CD4-positive, alpha-beta T cell treated with Interleukin-4 for 4 hours (primary cell): ENCODE measurements at regions not wholly inside any gene's neighbourhood (a gene's known extent, or its start where the extent isn't known, plus 50 kb on each side); places are given as distances from the start of the nearest gene placed in this dataset.
"Not testable (repeated sequence)": the region's sequence is repeated elsewhere in the genome, so short reads cannot be mapped to it uniquely, and the experiment has no call there.

Source experiments
- DNase-seq: peaks from one replicate; pipeline ENCODE4 v3.0.0-alpha.2; 2020

DNA sequence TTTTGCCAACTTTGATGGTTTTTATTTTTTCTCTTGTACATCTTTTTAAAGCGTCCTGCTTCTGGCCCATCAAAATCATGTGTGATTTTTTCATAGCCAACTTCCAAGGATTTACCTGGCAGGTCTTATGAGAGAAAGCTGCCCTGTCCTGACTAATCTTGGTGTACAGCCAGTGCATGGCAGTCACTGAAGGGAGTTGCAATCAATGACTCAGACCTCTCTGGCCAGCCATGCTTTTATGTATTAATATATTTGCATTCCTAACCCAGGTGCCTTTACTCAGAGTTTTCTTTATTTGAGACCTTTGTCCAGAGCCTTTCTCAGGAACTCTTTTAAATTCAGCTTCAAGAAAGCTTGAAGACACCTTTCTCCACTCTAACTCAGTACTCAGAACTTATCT, 691.5 kb upstream of the HTR2C start:
- no peak for DNase-seq

DNA sequence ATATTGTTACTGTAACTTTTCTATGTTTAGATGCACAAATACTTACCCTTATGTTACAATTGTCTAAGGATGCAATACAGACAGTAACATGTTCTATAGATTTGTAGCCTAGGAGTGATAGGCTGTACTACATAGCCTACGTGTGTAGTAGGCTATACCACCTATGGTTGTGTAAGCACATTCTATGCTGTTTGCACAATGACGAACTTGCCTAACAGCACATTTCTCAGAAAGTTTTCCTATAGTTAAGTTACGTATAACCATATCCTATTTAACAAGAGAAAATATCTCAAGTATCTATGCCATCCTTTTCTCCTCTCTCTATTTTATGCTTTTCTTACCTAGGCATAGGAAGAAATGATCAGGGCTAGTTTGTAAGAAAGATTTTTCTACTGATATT, 710.8 kb upstream of the HTR2C start:
- DNase-seq = no peak

DNA sequence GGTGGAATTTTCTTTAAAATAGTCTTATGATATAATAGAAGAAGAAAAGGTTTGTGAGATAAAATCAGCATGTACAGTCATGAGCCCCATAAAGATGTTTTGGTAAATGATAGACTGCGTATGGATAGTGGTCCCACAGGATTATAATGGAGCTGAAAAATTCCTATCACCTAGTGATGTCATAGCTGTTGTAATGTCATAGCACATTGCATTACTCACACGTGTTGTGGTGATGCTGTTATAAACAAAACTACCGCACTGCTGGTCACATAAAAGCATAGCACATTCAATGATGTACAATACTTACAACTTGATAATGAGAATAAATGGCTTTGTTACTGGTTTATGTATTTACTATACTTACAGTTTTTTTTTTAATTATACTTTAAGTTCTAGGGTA, 715.2 kb upstream of the HTR2C start:
- no peak for DNase-seq

DNA sequence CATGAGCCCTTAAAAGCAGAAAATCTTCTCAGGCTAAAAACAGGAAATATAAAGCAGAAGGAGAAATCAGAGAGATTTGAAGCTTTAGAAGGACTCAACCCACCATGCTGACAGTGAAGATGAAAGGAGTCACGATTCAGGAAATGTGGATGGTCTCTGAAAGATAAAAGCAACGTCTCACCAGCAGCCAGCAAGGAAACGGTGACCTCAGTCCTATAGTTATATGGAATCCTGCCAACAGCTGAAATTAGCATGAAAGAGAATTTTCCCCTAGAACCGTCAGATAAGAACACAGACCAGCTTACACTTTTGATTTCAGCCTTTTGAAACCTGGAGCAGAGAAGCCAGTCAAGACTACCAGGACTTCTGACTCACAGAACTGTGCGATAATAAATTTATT, 715.7 kb upstream of the HTR2C start:
- DNase-seq = no peak

DNA sequence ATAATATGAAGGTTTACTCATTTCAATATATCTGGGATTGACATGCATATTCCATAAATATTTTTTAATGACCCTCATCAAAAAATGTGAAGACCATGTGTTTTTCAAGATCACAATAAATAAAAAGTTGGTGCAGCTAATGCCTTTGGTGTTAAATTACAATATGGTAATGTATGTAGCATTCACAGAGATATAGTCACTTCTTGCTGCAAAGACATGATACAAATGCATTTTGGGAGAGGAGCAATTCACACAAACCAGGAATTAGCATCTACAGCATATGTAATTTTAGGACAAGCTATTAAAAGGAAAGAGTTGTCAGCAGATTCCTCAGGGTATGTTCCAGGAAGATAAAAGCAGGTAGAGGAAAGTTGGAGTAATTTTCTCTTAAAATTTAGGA, 734.5 kb upstream of the HTR2C start:
- DNase-seq = no peak

DNA sequence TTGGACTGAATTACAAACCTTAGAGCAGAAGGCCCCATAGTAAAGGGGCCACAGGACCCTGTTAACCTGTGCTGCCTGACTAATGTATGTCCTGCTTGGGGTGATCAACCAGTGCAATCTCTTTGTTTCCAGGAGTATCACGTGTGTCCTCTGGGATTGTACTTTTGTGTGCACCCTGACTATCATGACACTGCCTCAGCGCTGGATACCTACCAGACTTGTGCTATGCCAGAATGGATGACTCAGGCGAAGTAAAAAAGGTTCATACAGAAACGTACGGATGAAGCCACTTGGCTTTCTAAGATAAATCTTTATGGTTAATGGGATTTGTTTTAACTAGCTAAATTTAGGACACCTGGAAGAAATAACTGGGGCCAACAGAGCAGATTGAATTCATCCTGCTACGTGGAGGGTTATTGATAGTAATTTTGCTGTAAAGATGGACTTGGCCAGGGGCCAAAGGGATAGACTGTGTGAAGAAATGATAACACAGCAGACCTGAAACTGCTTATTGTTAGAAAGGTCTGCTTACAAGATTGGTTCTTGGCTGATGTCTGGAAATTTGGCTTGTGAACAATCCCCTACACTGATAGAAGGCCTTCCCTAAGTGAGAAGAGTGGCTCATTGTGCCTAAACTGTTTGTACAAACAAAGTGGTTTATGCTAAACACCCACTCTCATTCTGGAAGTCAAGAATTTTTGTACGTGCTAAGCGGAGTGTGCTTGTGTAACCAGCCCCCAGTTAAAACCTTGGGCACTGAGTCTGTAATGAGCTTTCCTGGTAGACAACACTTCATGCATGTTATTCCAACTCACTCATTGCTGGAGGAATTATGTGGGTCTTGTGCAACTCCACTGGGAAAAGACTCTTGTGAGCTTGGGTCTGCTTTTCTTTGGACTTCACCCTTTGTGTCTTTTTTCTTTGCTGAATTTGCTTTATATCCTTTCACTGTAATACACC, 750.5 kb upstream of the HTR2C start:
- no peak for DNase-seq

DNA sequence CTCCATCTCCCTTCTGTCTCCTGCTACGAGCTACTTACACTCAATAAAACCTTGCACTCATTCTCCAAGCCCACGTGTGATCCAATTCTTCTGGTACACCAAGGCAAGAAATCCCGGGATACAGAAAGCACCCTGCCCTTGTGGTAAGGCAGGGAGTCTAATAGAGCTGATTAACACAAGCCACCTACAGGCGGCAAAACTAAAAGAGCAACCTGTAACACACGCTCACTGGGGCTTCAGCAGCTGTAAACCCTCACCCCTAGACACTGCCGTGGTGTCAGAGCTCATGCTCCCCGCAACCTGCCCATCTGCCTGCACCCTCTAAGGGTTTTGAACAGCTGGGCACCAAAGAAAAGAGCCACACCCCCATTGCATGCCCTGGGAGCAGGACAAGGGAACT, 755.4 kb upstream of the HTR2C start:
- no peak for DNase-seq

DNA sequence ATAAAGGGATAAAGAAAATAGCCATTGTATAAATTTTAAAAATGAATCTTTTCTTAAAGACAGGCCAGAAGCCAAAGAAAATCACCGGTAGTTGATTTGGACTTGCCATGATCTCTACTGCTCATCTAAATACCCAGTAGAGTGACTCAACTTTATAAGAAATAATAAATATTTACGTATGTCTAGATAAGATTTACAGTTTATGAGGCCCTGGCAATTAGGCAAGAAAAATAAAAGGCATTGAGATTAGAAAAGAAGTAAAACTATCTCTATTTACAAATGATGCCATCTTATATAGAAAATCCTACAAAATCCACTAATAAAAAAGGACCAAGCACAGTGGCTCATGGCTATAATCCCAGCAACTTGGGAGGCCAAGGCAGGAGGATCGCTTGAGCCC, 765.5 kb upstream of the HTR2C start:
- no peak for DNase-seq

DNA sequence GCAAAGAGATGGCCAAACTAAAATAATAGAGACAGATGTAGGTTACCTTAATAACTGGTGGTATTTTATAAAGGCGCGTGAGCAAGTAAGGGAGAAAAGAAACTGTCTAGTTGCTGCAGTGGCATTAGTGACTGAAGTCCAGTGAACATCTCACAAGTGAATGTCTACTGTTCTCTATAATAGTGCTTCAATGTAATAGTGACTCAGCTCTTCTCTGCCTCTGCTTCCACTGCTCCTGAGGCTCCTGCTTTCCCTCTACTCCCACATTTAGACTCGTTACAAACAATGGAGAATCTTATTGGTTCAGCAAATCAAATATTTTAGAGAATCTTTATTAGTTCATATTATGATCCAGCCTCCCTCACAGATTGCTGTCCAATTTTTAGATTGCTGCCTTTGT, 779.1 kb upstream of the HTR2C start:
- DNase-seq = no peak

DNA sequence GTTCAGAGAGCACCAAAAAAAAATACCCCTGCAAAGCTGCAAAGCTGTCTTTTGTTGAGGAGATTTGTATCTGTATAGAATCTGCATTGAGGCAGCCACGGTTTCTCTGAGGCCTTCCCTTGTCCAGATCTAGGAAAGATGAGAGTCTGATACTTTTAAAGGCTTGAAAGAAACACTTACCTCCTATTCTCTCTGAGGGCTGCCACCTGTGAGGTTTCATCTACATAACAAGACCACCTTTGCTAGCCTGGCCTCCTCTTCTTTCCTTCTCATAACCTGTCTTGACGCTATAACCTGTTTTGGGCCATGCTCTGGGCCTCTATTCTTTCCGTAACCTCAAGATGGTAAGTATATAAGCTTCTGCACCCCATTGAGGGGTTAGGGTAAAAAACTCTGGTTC, 779.6 kb upstream of the HTR2C start:
- DNase-seq = no peak

DNA sequence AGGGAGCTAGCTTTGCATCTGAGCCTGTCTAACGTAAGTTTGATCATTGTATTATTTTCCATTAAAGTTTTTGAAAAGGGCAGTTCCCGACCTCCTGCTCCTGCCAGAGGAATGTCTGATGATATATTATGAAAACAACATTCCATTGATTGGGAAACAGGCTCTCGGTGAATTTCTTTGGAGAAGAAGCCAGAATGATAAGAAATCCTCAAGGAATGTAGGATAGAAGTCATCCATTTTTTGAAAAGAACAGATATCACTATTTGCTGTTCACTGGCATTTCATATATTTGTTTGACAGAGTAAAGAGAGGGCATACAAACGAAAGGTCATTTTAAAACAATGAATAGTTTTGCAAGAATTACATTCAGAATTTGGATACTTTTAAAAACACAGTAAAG, 781.0 kb upstream of the HTR2C start:
- DNase-seq = no peak

DNA sequence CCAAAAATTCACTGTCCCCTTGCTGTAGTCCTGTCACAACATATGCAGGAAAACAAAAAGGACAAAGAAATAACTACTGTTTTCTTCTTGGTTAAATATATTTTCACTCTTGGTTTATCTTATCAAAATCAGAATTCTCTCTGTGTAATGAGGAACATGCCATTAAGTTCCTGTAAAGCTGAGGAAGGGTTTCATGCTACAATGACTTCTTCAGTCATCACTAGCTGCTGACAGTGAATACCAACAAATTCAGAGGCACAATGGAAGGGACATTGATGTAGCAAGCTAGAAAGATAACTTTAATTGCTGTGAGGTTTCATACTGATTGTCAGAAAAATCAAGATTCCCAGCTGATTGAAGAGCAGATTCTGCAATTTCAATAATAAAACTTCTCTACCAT, 782.9 kb upstream of the HTR2C start:
- no peak for DNase-seq

DNA sequence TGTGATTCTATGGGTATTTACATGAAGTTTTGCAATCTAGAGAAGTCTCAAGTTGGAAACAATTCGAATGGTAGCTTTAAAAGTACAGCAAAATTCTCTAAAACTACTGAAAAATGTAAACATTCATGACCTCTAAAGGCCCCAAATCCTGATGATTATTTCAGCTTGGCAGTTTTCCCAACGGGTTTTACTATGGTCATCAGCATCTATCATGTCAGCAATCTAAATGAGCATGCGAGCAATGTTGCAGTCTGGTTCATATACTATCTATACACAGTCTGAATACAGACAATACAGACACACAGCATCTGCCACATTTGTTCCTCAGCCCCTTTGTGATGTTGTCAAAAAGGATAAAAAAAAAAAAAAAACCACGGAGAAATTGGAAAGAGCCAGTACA, 790.3 kb upstream of the HTR2C start:
- no peak for DNase-seq

DNA sequence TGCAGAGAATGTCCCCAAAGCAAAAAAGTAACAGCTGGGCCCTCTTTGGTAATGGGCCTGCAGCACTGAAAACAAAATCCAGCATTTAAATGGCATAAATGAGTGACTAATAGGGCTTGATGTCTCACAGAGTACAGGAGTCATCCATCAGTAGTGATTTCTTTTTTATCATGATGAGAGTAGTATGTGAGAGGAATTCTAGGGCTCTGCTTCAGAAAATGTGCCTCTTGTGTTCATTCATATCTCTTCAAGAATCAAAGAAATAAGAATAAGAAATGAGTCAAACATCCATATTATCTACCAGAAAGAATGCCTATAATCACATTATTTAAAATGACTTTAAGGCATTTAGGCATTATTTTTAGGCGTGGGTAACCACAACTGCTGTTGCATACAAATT, 792.9 kb upstream of the HTR2C start:
- no peak for DNase-seq

DNA sequence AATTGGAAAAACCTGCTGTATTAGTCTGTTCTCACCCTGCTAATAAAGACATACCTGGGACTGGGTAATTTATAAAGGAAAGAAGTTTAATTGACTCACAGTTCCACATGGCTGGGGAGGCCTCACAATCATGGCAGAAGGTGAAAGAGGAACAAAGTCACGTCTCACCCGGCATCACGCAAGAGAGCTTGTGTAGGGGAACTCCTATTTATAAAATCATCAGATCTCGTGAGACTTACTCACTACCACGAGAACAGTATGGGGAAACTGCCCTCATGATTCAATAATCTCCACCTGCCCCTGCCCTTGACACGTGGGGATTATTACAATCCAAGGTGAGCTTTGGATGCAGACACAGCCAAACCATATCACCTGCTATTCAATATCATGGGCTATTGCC, 799.1 kb upstream of the HTR2C start:
- DNase-seq = not testable (repeated sequence)

DNA sequence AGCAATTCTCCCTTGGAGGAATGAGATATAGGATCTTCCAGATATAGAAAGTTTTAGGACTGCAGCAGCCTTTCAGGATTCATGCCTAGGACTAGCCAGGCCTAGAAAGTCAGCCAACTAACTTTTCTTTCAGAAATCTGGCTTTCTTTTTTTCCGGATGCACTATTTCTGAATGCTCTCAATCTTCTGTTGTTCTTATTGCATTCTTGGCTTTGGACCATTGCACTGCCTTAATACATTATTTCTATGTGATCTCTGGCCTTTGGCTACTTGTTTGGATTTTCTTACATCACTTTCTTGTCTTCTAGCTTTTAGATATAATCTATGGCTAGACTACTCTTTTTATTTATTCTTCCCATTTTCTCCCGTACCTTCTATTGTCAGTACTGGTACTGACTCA, 813.1 kb upstream of the HTR2C start:
- no peak for DNase-seq

DNA sequence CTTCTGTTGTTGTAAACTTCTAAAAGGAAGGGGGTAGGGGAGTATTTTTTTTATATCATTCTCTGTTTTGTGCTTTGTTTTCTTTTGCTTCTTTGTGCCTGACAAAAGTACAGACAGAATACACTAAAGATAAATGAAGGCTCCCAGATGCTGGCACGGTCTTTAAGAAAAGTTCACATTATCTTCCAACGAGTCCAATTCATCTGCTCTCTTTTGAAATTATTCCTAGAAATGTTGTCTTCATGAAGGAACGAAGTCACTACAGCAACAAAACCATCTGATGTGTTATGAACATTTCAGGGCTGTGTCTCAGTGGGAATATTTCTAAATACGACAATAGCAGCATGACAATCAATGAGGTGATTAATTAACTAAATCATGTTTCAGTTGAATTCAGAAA, 813.8 kb upstream of the HTR2C start:
- DNase-seq = no peak

DNA sequence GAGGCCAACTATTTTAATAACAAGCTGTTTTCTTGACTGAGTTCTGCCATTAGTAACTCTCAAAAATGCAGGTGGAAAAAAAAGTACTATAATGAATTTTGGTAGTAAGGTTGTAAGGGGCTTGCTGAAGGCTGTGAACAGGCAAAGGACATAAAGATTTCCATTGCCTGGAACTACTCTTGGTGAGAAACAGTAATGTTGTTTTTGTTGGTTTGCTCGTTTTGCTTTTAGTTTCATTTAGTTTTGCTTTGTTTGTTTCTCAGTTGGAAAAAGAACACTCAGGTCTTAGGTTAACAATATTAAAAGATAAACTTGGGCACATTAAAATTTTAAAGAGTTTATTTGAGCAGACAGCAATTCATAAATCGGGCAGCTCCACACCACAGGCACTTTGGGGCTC, 824.5 kb upstream of the HTR2C start:
- DNase-seq = no peak

DNA sequence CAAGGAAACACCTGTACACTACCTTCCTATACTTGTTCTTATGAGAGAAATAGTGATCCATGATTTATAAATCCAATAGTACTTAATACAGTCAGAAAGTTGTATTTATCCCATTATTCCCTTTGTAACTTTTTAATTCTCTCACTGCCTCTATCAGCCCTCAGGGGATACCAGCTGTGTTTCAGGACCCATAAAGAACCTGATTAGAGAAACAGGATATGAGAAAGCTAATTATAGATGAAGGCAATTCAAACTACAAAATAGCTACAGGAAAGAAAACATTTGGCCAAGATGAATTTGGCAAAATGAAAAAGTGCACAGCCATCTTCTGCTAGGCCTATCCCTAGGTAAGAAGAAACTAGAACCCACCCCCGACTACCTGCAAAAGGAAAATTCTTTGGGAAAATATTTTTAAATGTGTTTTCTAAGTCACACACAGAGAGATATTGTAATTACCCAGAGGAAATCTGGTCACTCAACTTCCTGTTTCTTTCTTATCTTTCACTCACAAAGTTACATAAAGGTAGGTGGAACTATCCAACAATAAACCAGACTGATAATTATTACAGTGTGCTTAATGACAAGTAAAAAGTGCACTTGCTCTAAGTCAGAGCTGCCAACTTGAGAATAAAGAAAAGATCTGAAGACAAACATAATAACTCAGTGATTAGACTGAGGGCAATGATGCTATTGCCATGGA, 836.5 kb upstream of the HTR2C start:
- DNase-seq = no peak

DNA sequence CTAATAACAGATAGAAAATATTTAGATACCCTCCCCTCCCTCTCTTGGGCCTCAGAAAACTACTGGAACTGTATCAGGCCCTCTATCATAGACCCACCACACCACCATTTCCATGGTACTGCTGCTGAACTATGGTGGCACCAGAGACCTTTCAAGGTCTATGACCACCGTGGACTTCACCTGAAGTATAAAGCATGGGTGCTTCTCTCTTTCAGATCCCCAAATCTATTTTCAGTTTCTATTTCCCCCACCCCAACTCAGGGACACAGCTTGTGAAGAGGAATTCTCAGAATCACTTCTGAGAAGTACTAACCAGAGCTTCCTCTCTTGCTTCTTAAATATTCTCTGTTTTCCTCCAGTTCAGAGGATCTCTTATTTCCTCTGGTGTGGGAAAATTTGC, 840.8 kb upstream of the HTR2C start:
- no peak for DNase-seq

DNA sequence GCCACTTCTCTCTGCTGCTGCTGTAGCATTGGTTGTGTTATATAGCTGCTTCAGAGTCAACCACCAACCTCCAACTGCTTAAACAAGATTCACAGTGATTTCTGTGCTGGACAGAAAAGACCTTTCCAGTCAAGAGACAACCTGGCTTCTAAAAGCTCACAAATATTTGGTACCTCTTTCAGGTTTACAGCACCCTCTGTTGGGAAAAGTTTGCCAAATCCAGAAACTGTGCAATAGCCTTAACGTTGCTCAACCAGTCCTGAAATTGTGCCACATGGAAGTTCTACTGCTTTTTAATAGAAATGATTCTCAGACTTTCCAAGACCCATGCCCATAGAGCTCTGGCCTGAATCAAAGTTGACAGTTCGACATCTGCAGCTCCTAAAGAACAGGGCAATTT, 842.1 kb upstream of the HTR2C start:
- no peak for DNase-seq

DNA sequence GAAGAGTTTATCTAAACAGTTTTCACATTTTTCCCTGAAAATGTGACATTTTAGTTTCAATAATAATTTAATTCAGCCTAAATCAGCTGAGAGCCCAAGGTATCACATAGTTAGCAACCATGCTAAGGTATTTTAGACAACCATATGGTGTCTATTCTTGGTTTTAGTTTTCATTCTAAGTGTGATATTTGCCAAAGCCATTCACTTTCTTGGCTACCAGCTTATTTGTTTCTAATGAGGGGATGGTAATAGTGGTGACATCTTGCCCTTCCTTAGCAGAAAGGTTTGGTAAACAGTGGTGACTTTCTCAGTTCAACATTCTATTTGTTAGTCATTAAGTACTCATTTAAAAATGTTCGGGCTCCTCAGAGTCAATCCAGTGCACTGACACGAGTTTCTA, 854.9 kb upstream of the HTR2C start:
- DNase-seq = no peak

DNA sequence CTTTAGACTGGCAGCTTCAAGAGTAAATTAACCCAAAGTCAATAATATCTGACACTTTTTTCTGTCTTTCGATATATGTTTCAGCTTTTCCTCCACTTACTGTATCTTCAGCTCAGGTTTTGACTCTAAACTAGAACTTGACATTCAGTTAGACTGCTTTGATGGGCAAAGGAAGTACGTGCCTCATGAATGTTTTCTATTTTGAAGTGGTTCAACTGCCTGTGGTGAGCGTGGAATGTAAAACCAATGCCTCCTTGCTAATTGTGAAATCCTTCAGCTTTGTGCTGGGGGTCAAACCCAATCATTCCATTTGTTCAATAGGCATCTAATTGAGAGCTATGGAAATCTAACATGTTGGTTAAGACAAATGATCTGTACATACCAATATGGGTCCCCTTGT, 857.0 kb upstream of the HTR2C start:
- DNase-seq = no peak

DNA sequence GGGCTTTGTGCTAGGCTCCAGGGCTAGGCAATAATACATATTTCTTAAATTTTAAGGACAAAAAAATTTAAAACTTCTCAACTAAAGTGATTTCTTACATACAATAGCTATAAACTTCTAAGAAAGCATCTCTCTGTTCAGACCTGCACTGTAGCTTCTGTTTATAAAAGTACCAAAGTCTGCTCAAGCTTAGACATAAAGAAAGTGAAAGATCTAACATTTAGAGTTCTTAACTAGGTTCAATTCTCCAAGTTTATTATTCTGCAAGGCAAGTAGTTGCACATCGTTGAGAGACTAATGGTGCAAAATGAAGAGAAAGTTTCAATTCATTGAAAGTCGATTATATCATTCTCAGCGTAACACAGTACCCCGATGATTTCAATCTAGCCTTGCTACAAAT, 857.4 kb upstream of the HTR2C start:
- no peak for DNase-seq

DNA sequence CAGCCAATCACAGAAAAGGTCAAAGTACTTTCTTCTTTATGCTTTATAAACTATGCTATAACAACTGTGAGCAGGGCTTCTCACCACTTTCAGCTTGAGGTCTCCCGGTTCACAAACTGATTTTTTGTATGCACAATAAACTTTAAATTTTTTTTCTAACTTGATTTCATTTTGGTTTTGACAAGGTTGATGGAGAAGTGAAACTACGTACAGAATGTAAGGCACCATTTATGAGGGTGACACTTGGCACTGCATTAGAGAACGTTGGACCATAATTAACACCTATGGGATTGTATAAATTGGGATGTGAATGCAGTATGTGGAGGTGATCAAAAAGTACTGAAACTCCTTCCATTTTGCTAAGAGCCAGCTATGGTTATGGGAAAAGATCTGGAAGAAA, 857.9 kb upstream of the HTR2C start:
- DNase-seq = no peak
